ENCODE measurements at regions not wholly inside any gene's neighbourhood (a gene's known extent, or its start where the extent isn't known, plus 50 kb on each side); places are given as distances from the start of the nearest gene placed in this dataset.

DNA sequence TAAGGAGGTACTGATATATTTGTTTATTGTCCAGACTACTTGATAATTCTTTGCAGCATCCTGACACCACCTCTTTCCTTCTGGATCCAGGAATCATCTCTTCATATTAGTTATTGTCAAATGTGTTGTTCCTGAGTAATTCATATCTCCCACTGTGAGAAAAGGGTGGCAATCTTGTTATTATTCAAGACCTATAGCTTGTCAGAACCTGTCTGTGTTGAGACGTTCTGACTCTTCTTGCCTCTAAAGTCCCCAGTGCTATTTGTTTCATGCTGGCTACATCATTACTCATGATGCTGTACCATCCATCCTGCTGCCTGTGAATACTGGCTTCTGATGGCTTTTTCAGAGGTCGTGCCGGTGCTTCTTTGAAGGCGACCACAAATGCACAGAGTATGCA lies 68.7 kb upstream of the TAF11L2 start:
- TF ChIP-seq EZH2 (IDR thresholded peaks at IDR 0.05) (no peak), FOXP2 (optimal IDR thresholded peaks at IDR 0.05; ENCODE audit: control extremely low read depth, extremely low read length, insufficient read depth) (no peak)

All from SK-N-MC (cell line).